ENCODE measurements at regions not wholly inside any gene's neighbourhood (a gene's known extent, or its start where the extent isn't known, plus 50 kb on each side); places are given as distances from the start of the nearest gene placed in this dataset.

DNA sequence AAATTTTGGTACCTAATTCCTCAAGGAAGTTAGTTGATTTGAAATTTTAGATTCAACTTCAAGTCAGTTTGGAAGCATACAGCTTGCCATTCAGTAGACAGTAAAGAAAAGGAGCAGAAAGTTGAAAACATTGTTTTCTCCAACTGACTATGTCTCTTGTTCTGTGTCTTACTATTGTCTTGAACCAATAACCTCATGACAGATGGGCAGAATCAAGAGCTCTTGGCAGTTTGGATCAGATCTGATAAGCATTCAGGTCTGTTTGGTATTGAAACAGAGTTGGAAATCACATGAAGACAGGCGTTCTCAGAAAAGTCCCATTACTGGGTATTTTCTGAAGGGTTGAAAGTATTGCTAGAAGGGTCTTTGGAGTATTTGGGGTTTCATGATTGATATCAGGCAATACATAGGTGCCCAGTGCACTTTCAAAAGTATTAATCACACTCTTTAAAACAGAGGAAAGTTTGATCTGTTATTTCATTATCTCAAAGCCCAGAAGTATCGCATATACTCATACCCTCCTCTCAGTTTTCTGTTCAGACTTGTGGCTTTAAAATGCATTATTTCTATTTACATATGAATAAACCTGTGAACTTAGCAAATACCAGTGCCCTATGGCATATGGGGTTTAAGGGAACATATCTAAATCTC lies 428.4 kb upstream of the ZEB2 start:
- Histone ChIP-seq H3K27ac (no peak overlapping the region), H3K4me1 (no peaks in the 10 kb centered on the region), H3K36me3 (no peaks in the 10 kb centered on the region), H3K9me3 (no peaks in the 10 kb centered on the region), H3K4me3 (replicated peaks in 1 of 3) (no peak overlapping the region), H3K27me3 (no peaks in the 10 kb centered on the region)
- WGBS, 2 donors: 92 to 96% methylated on average over 2 of the region's 2 CpGs
- intact Hi-C loops (cut with DNase I): no loop called here
- TF ChIP-seq CTCF (IDR thresholded peaks at IDR 0.05) (no peak), POLR2A (IDR thresholded peaks at IDR 0.05) (no peak)
- DNase-seq: no peak

GRCh38 chr2:144947709-144948037 lies 427.8 kb upstream of the ZEB2 start:
- Histone ChIP-seq H3K4me3 (replicated peaks in 1 of 3) (no peak overlapping the region), H3K27me3 (no peaks in the 10 kb centered on the region), H3K36me3 (no peaks in the 10 kb centered on the region), H3K27ac (no peak overlapping the region), H3K4me1 (no peaks in the 10 kb centered on the region), H3K9me3 (no peaks in the 10 kb centered on the region)
- DNase-seq: no peak
- intact Hi-C loops (cut with DNase I): no loop called here
- 68 to 90% methylated on average over 2 of the region's 2 CpGs for WGBS, 2 donors
- TF ChIP-seq POLR2A (IDR thresholded peaks at IDR 0.05): no peak
- TF ChIP-seq CTCF (IDR thresholded peaks at IDR 0.05): no peak

GRCh38 chr2:144946263-144946662 lies 426.3 kb upstream of the ZEB2 start:
- no peaks in the 10 kb centered on the region for H3K4me1 ChIP-seq
- no peak overlapping the region for H3K4me3 ChIP-seq (replicated peaks in 1 of 3)
- TF ChIP-seq CTCF (IDR thresholded peaks at IDR 0.05): no peak
- TF ChIP-seq POLR2A (IDR thresholded peaks at IDR 0.05): no peak
- H3K27ac ChIP-seq: no peak overlapping the region
- no peaks in the 10 kb centered on the region for H3K36me3 ChIP-seq
- no peaks in the 10 kb centered on the region for H3K9me3 ChIP-seq
- no peak for DNase-seq
- H3K27me3 ChIP-seq: no peaks in the 10 kb centered on the region
- intact Hi-C loops (cut with DNase I): no loop called here
- 10 to 62% methylated on average over 1 of the region's 1 CpG for WGBS, 2 donors

GRCh38 chr2:144944546-144945220 lies 424.8 kb upstream of the ZEB2 start:
- no peak overlapping the region for H3K27ac ChIP-seq
- DNase-seq: no peak
- H3K4me1 ChIP-seq: no peaks in the 10 kb centered on the region
- no peaks in the 10 kb centered on the region for H3K9me3 ChIP-seq
- no peak overlapping the region for H3K4me3 ChIP-seq (replicated peaks in 1 of 3)
- intact Hi-C loops (cut with DNase I): no loop called here
- TF ChIP-seq POLR2A (IDR thresholded peaks at IDR 0.05) (no peak), CTCF (IDR thresholded peaks at IDR 0.05) (no peak)
- no peaks in the 10 kb centered on the region for H3K36me3 ChIP-seq
- 89 to 93% methylated on average over 5 of the region's 5 CpGs for WGBS, 2 donors
- no peaks in the 10 kb centered on the region for H3K27me3 ChIP-seq

GRCh38 chr2:144943986-144944385 lies 424.1 kb upstream of the ZEB2 start:
- Histone ChIP-seq H3K4me1 (no peaks in the 10 kb centered on the region), H3K27me3 (no peaks in the 10 kb centered on the region), H3K4me3 (replicated peaks in 1 of 3) (no peak overlapping the region), H3K36me3 (no peaks in the 10 kb centered on the region), H3K9me3 (no peaks in the 10 kb centered on the region), H3K27ac (no peak overlapping the region)
- no peak for TF ChIP-seq CTCF (IDR thresholded peaks at IDR 0.05)
- TF ChIP-seq POLR2A (IDR thresholded peaks at IDR 0.05): no peak
- DNase-seq: no peak
- intact Hi-C loops (cut with DNase I): no loop called here
- WGBS, 2 donors: 69 to 78% methylated on average over 2 of the region's 2 CpGs
